MCF 10A (cell line): ENCODE measurements at regions not wholly inside any gene's neighbourhood (a gene's known extent, or its start where the extent isn't known, plus 50 kb on each side); places are given as distances from the start of the nearest gene placed in this dataset.

ENCODE experiments used
- BruUV-seq: library from RNA; stranded (reverse); fragments of 400-500 nt; replicated peaks from 2 replicates; lab custom pipeline; 2021; lab: Mats Ljungman, UMichigan
- CTCF ChIA-PET: fragments of 300-600 bp; sonication (Branson Sonifier 250); formaldehyde crosslinking; extraction: SDS; loops from one replicate; lab custom pipeline; 2021; ENCODE audit warnings: antibody characterized with exemption, inconsistent platforms; lab: Yijun Ruan, JAX
- POLR2A ChIA-PET: fragments of 300-600, 350-650 bp; sonication (Branson Sonifier 250); formaldehyde crosslinking; extraction: SDS; loops from one replicate; lab custom pipeline; 2020; ENCODE audit warnings: antibody characterized with exemption, inconsistent platforms; lab: Yijun Ruan, JAX
- DNase-seq: peaks from one replicate; pipeline ENCODE4 v3.0.0-alpha.2; 2018; ENCODE audit not compliant: unreplicated experiment
- H3K27ac Mint-ChIP-seq: one replicate; pipeline ENCODE4 v1.8.0; 2022; ENCODE audit warnings: mild to moderate bottlenecking, low read depth, mixed read lengths; ENCODE audit not compliant: unreplicated experiment
- H3K27me3 Mint-ChIP-seq: one replicate; pipeline ENCODE4 v1.8.0; 2022; ENCODE audit warnings: mixed read lengths; ENCODE audit not compliant: insufficient read depth, unreplicated experiment
- H3K36me3 Mint-ChIP-seq: one replicate; pipeline ENCODE4 v1.8.0; 2022; ENCODE audit warnings: mild to moderate bottlenecking, moderate library complexity, mixed read lengths; ENCODE audit not compliant: insufficient read depth, unreplicated experiment
- H3K4me1 Mint-ChIP-seq: one replicate; pipeline ENCODE4 v1.8.0; 2022; ENCODE audit warnings: mixed read lengths; ENCODE audit not compliant: insufficient read depth, unreplicated experiment
- H3K4me3 Mint-ChIP-seq: one replicate; pipeline ENCODE4 v1.8.0; 2022; ENCODE audit warnings: mild to moderate bottlenecking, moderate library complexity, mixed read lengths; ENCODE audit not compliant: unreplicated experiment
- H3K9me3 Mint-ChIP-seq: one replicate; pipeline ENCODE4 v1.8.0; 2022; ENCODE audit warnings: mixed read lengths; ENCODE audit not compliant: unreplicated experiment
- CTCF ChIP-seq: fragments of 200-600 bp; IDR thresholded peaks from one replicate; pipeline ENCODE4 v1.8.0; 2022; ENCODE audit warnings: antibody characterized with exemption, mild to moderate bottlenecking; ENCODE audit not compliant: unreplicated experiment
- intact Hi-C: fragments of 100-400 bp; cut with micrococcal nuclease; formaldehyde crosslinking; loops from 2 replicates; pipeline ENCODE4 v1.14.1; 2022

- no peak overlapping the region for H3K27ac Mint-ChIP-seq
- POLR2A ChIA-PET: no interaction called here
- no peaks in the 10 kb centered on the region for H3K27me3 Mint-ChIP-seq
- no peak for DNase-seq
- TF ChIP-seq CTCF: no peak
- no peaks in the 10 kb centered on the region for H3K36me3 Mint-ChIP-seq
- intact Hi-C loops: loop anchor here (10.0 kb wide), 1 partner anchor 821 kb away; no protein-coding TSS in a partner anchor
- no peaks in the 10 kb centered on the region for H3K9me3 Mint-ChIP-seq
- H3K4me1 Mint-ChIP-seq: peaks cover 12% of the 10 kb centered on the region
- BruUV-seq: no TSS peak
- no peak overlapping the region for H3K4me3 Mint-ChIP-seq
- CTCF ChIA-PET: no interaction called here
Observed at GRCh38 chr5:124593952-124594351, 152.5 kb downstream of the ZNF608 start.

DNA sequence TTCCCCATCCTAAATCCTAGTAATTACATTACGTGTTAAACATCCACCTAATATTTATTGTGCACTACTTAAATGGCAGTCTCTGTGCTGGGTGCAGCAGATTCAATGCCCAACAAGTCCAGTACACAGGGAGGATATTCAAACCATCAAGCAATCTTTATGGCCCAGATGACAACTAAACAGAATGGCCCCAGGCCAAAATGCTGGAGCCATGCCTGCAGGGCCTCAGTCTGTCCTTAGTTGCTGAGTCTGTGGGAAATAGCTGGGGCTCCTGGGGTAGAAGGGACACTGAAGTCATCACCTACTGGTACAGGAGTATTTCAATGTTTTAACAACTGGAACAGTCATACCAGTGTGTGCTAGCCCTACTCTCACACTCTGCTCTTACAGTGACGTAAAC is 153.5 kb downstream of the ZNF608 start:
- ChIA-PET CTCF (no interaction called here), POLR2A (no interaction called here)
- Mint-ChIP-seq H3K27ac (no peak overlapping the region), H3K4me1 (peaks cover 11% of the 10 kb centered on the region), H3K27me3 (no peaks in the 10 kb centered on the region), H3K9me3 (no peaks in the 10 kb centered on the region), H3K4me3 (no peak overlapping the region), H3K36me3 (no peaks in the 10 kb centered on the region)
- BruUV-seq: no TSS peak
- no peak for DNase-seq
- intact Hi-C loops: loop anchor here (10.0 kb wide), 1 partner anchor 822 kb away; no protein-coding TSS in a partner anchor
- no peak for TF ChIP-seq CTCF

- TF ChIP-seq CTCF: no peak
- no peaks in the 10 kb centered on the region for H3K27me3 Mint-ChIP-seq
- intact Hi-C loops: loop anchor here (10.0 kb wide), 1 partner anchor 823 kb away; no protein-coding TSS in a partner anchor
- no peaks in the 10 kb centered on the region for H3K9me3 Mint-ChIP-seq
- CTCF ChIA-PET: interaction anchor here (0.6 kb wide), 1 partner anchor 488 kb away, joined by 3 read pairs; no protein-coding TSS in a partner anchor
- BruUV-seq: no TSS peak
- no peak overlapping the region for H3K4me3 Mint-ChIP-seq
- no peak overlapping the region for H3K27ac Mint-ChIP-seq
- no peak for DNase-seq
- H3K36me3 Mint-ChIP-seq: no peaks in the 10 kb centered on the region
- H3K4me1 Mint-ChIP-seq: peaks cover 1% of the 10 kb centered on the region
- POLR2A ChIA-PET: no interaction called here
Observed at GRCh38 chr5:124591583-124591982, 154.9 kb downstream of the ZNF608 start.

DNA sequence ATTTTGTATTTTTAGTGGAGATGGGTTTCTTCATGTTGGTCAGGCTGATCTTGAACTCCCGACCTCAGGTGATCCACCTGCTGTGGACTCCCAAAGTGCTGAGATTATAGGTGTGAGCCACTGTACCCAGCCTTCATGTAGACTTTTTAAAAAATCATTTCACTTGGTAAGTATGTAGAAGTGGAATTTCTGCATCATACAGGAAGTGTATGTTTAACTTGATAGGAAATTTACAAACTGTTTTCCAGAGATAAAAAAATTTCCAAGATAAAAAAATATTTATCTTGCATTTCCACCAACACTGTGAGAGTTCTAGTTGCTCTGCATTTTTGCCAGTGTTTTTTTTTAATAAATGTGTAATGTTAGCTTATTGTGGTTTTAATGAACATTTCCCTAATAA is 155.8 kb downstream of the ZNF608 start:
- no peak for DNase-seq
- Mint-ChIP-seq H3K9me3 (no peaks in the 10 kb centered on the region), H3K36me3 (no peaks in the 10 kb centered on the region), H3K27ac (no peak overlapping the region), H3K4me3 (no peak overlapping the region), H3K4me1 (no peaks in the 10 kb centered on the region), H3K27me3 (no peaks in the 10 kb centered on the region)
- no TSS peak for BruUV-seq
- TF ChIP-seq CTCF: no peak
- intact Hi-C loops: loop anchor here (10.0 kb wide), 1 partner anchor 824 kb away; no protein-coding TSS in a partner anchor
- CTCF ChIA-PET: no interaction called here
- POLR2A ChIA-PET: no interaction called here
